ENCODE measurements at regions not wholly inside any gene's neighbourhood (a gene's known extent, or its start where the extent isn't known, plus 50 kb on each side); places are given as distances from the start of the nearest gene placed in this dataset.

DNA sequence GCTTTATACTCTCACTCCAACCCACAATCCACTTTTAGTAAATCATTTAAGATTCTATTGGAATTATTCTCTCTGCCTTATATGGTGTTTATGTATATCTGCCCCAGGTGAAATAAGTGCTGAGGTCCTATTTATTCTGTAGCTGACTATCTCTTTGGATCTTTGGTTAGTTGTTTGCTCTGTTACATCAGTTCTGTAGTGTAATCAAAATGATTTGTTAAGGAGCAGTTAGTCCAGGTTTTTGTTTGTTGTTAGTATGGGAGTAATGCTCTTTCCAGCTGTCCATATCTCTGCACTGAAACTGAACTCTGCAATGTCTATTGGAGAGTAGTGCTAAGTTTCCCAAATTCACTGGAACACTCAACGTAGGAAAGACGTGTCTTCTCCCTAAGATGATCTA lies 615.8 kb downstream of the SNAPC1 start:
- Histone ChIP-seq H3K27me3 (ENCODE audit: control insufficient read depth in 2 of 2, insufficient read depth in 2 of 2, low read length in 2 of 2) (no peaks in the 10 kb centered on the region), H3K4me2 (ENCODE audit: insufficient read depth, low read length) (no peak overlapping the region), H4K20me1 (replicated peaks; ENCODE audit: control insufficient read depth, insufficient read depth, low read length) (no peaks in the 10 kb centered on the region), H3K4me3 (no peak overlapping the region), H3K9me3 (replicated peaks; ENCODE audit: control insufficient read depth, insufficient read depth, low read depth, low read length) (no peaks in the 10 kb centered on the region; the same call in 1 of the 2 replicates), H3K9me1 (ENCODE audit: control insufficient read depth, insufficient read depth, low read length) (no peaks in the 10 kb centered on the region), H3K27ac (ENCODE audit: extremely low read depth, low read depth, low read length) (no peak overlapping the region), H3K4me1 (replicated peaks in 1 of 2; ENCODE audit: control insufficient read depth in 2 of 2, insufficient read depth in 2 of 2, low read length in 2 of 2) (no peaks in the 10 kb centered on the region), H3K79me2 (ENCODE audit: control insufficient read depth, insufficient read depth, low read length) (no peaks in the 10 kb centered on the region), H2AFZ (ENCODE audit: low read depth, low read length) (no peak overlapping the region), H3K36me3 (ENCODE audit: control insufficient read depth, insufficient read depth, low read length) (no peaks in the 10 kb centered on the region), H3K9ac (ENCODE audit: insufficient read depth in 1 of 2, low read depth in 2 of 2, low read length in 2 of 2) (no peak overlapping the region)
- ChIA-PET POLR2A (interaction anchor here (0.7 kb wide), 1 partner anchor 807 kb away, joined by 3 read pairs; no protein-coding TSS in a partner anchor), CTCF (ENCODE audit: low intra/inter-chr PET ratio) (no interaction called here)
- 0% methylated on average over 2 of the region's 2 CpGs for WGBS (ENCODE audit: insufficient coverage, low coverage, missing lambda C conversion rate)
- TF ChIP-seq ATF1 (CRISPR knock-in tag; IDR thresholded peaks at IDR 0.05) (no peak), ATF1 (tag; IDR thresholded peaks at IDR 0.05) (no peak), CREB3L1 (IDR thresholded peaks at IDR 0.05; ENCODE audit: borderline replicate concordance, low read depth) (no peak), GMEB1 (CRISPR knock-in tag; IDR thresholded peaks at IDR 0.05) (no peak), HMGN3 (IDR thresholded peaks at IDR 0.05; ENCODE audit: borderline replicate concordance, extremely low read depth, insufficient read length, low read depth, low read length) (no peak), MAFK (IDR thresholded peaks at IDR 0.05; ENCODE audit: low read length) (no peak)
- intact Hi-C loops (cut with micrococcal nuclease) (no loop called here), in situ Hi-C loops (cut with MboI) (no loop called here)
- FAIRE-seq (no peak), DNase-seq (ENCODE audit: extremely low read depth in 1 of 4, low spot score in 3 of 4) (no peak), ATAC-seq (no peak)
- BruUV-seq (replicated peaks) = no TSS peak
